GM21528 (cell line): ENCODE measurements at regions not wholly inside any gene's neighbourhood (a gene's known extent, or its start where the extent isn't known, plus 50 kb on each side); places are given as distances from the start of the nearest gene placed in this dataset.

ENCODE experiments used
- ATAC-seq: cut with Tn5 transposase; IDR thresholded peaks from one replicate; pipeline ENCODE4 v1.9.1; 2021; ENCODE audit warnings: mild to moderate bottlenecking, moderate library complexity; ENCODE audit not compliant: unreplicated experiment, low FRiP score

GRCh38 chr3:77943598-77943997, 903.7 kb downstream of the ROBO2 start:
- ATAC-seq = no peak

GRCh38 chr3:77945320-77945719, 905.4 kb downstream of the ROBO2 start:
- ATAC-seq = no peak

GRCh38 chr3:77947671-77948070, 907.8 kb downstream of the ROBO2 start:
- ATAC-seq = no peak

- ATAC-seq = no peak
Measured at GRCh38 chr3:77967621-77968020, 927.7 kb downstream of the ROBO2 start.

- ATAC-seq = no peak
Measured at GRCh38 chr3:77976079-77976478, 936.2 kb downstream of the ROBO2 start.

GRCh38 chr3:78003090-78003489, 963.2 kb downstream of the ROBO2 start:
- no peak for ATAC-seq

- ATAC-seq = no peak
Measured at GRCh38 chr3:78004571-78004970, 964.7 kb downstream of the ROBO2 start.

GRCh38 chr3:78013653-78014052, 973.8 kb downstream of the ROBO2 start:
- ATAC-seq = no peak

- ATAC-seq = no peak
Measured at GRCh38 chr3:78015856-78016255, 976.0 kb downstream of the ROBO2 start.

- ATAC-seq = no peak
Measured at GRCh38 chr3:78021710-78022109, 981.8 kb downstream of the ROBO2 start.

GRCh38 chr3:78022232-78022631, 982.3 kb downstream of the ROBO2 start:
- ATAC-seq = no peak

GRCh38 chr3:78023257-78023656, 983.4 kb downstream of the ROBO2 start:
- ATAC-seq = no peak

GRCh38 chr3:78025916-78026315, 986.0 kb downstream of the ROBO2 start:
- no peak for ATAC-seq

- ATAC-seq = no peak
Measured at GRCh38 chr3:78026318-78026828, 986.5 kb downstream of the ROBO2 start.

- no peak for ATAC-seq
Measured at GRCh38 chr3:78029775-78030174, 989.9 kb downstream of the ROBO2 start.

GRCh38 chr3:78035131-78035641, 995.3 kb downstream of the ROBO2 start:
- ATAC-seq = no peak

- ATAC-seq = no peak
Measured at GRCh38 chr3:78041486-78041885, 1001.6 kb downstream of the ROBO2 start.

- no peak for ATAC-seq
Measured at GRCh38 chr3:78046566-78046965, 1006.7 kb downstream of the ROBO2 start.

GRCh38 chr3:78048698-78049097, 1008.8 kb downstream of the ROBO2 start:
- ATAC-seq = no peak

- ATAC-seq = no peak
Measured at GRCh38 chr3:78049521-78049920, 1009.6 kb downstream of the ROBO2 start.

GRCh38 chr3:78050276-78051065, 1010.6 kb downstream of the ROBO2 start:
- ATAC-seq = no peak

- ATAC-seq = no peak
Measured at GRCh38 chr3:78052746-78053145, 1012.8 kb downstream of the ROBO2 start.
